C4-2B (cell line): ENCODE measurements at regions not wholly inside any gene's neighbourhood (a gene's known extent, or its start where the extent isn't known, plus 50 kb on each side); places are given as distances from the start of the nearest gene placed in this dataset.

Source experiments
- H3K27ac ChIP-seq: fragments of 450-650 bp; 2 replicates; pipeline ENCODE4 v1.5.1; 2017
- ZFX ChIP-seq: fragments of 450-650 bp; IDR thresholded peaks from 2 replicates; pipeline ENCODE4 v1.6.1; 2017
- TF ChIP-seq, protein P1 (sequence below): fragments of 450-650 bp; conservative IDR thresholded peaks from 2 replicates; pipeline ENCODE4 v1.5.1; 2017; ENCODE audit warnings: mild to moderate bottlenecking

DNA sequence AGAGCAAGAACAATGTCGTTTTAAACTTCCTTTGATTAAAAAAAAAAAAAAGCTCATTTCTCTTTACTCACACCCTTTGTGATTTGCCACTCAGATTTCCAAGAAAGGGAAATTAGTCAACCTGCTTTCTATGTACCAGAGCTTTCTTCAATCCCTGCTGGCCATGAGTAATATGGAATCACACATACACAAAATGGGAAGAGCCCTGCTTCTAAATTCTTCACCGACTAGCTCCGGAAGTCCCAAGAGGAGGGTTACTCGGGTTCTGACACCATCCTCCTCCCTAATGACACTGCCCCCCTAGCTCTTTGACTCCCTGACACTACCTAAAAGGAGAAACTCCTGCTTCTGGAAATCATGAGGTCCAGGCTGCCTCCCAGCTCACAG, 81.8 kb upstream of the SFMBT2 start:
- TF ChIP-seq ZFX = no peak
- TF ChIP-seq, protein P1, sequence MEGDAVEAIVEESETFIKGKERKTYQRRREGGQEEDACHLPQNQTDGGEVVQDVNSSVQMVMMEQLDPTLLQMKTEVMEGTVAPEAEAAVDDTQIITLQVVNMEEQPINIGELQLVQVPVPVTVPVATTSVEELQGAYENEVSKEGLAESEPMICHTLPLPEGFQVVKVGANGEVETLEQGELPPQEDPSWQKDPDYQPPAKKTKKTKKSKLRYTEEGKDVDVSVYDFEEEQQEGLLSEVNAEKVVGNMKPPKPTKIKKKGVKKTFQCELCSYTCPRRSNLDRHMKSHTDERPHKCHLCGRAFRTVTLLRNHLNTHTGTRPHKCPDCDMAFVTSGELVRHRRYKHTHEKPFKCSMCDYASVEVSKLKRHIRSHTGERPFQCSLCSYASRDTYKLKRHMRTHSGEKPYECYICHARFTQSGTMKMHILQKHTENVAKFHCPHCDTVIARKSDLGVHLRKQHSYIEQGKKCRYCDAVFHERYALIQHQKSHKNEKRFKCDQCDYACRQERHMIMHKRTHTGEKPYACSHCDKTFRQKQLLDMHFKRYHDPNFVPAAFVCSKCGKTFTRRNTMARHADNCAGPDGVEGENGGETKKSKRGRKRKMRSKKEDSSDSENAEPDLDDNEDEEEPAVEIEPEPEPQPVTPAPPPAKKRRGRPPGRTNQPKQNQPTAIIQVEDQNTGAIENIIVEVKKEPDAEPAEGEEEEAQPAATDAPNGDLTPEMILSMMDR = no peak
- no peak overlapping the region for H3K27ac ChIP-seq

DNA sequence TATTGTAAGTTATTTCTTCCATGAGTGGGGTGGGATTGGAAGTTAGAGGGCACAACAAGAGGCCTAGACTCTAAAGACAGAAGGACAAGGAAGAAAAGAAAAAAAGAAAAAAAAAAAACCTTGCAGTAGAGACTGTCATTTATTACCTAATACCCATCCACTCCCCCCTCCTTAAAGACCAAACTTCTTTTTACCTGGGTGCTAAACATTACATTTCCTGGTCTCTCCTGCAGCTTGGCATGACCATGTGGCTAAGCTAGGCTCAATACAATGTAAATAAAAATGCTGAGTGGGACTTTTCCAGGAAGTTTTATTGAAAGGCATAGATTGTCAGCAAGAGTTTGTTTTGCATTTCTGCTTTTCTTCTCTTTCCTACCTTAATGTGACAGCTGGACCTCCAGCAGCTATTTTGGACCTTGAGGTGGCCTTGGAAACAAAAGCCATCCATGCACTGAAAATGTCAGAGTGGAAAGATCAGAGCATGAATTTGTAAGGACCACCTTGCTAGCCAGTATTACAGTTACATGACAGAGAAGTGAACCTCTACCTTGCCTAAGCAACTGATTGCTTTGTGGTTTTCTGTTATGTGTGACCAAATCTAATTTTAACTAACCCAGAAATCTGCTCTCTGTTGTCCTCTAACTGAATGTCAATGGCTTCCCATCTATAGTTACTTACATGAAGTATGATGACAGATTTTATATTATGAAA, 81.3 kb upstream of the SFMBT2 start:
- H3K27ac ChIP-seq = no peak overlapping the region

GRCh38 chr10:7491230-7491629, 80.4 kb upstream of the SFMBT2 start:
- TF ChIP-seq ZFX = no peak
- TF ChIP-seq, protein P1 = no peak
- H3K27ac ChIP-seq = no peak overlapping the region

More for the DNA sequence above, 81.3 kb upstream of the SFMBT2 start:
- no peak for TF ChIP-seq ZFX
- TF ChIP-seq, protein P1 = no peak

DNA sequence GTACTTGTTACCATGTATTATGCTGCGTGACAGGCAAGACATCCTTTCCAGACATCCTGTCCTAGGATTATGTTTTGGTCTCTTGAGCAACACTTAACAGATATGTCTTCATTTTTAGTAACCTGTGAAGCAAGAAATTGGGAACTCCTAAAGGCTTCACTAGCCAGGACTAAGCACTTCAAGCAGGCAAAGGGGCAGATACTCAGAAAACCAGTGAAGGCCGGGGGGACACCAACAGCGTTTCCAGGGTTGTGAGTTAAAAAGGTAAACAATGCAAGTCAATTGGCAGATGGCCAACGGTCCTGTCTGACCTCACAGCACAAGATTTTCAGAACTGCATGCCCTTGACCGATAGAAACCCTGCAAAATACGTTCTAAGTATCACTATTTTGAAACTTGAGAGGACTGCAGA, 77.6 kb upstream of the SFMBT2 start:
- no peak overlapping the region for H3K27ac ChIP-seq

DNA sequence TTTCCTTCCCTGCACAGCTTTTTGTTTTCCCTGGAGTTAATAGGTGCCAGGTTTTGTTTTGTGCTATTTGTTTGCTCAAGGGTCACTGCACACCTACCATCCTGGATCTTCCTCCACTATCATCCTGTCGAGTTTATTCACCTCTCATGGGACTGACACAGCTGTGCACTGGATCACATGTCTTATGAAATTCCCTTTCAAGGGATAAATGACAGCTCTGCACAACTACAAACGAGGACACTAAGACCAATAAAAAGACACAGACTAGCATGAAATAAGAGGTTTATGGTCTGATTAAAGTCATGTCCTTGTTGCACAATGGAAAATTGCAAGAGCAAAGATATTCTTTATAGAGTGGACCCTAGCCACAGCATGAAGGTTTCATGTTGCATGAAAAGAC, 76.7 kb upstream of the SFMBT2 start:
- no peak for TF ChIP-seq ZFX
- TF ChIP-seq, protein P1 = no peak
- H3K27ac ChIP-seq = no peak overlapping the region

More for the DNA sequence above, 77.6 kb upstream of the SFMBT2 start:
- TF ChIP-seq ZFX = no peak
- TF ChIP-seq, protein P1 = no peak

GRCh38 chr10:7486528-7486927, 75.7 kb upstream of the SFMBT2 start:
- no peak for TF ChIP-seq ZFX
- TF ChIP-seq, protein P1 = no peak

DNA sequence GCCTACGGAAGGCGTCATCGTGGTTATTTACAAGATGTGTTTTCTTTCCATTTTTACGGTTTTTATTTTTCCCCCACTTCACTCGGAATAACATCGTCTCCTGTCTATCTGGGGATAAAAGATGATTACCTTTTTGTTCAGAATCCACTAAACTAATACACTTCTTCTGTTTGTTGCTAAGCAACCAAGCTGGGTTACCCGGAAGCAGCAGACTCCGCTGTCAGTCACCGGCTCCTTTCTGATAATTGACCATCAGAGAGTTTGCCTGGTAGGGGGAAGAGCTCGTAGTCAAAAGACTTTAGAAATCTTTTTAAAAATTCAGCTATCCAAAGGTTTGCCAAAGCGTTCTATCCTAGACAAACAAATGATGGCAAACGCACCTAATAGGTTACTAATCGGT, 75.0 kb upstream of the SFMBT2 start:
- TF ChIP-seq, protein P1 = no peak
- no peak for TF ChIP-seq ZFX
- H3K27ac ChIP-seq = no peak overlapping the region

More at GRCh38 chr10:7486528-7486927, 75.7 kb upstream of the SFMBT2 start:
- H3K27ac ChIP-seq = no peak overlapping the region
